ENCODE measurements at regions not wholly inside any gene's neighbourhood (a gene's known extent, or its start where the extent isn't known, plus 50 kb on each side); places are given as distances from the start of the nearest gene placed in this dataset.

DNA sequence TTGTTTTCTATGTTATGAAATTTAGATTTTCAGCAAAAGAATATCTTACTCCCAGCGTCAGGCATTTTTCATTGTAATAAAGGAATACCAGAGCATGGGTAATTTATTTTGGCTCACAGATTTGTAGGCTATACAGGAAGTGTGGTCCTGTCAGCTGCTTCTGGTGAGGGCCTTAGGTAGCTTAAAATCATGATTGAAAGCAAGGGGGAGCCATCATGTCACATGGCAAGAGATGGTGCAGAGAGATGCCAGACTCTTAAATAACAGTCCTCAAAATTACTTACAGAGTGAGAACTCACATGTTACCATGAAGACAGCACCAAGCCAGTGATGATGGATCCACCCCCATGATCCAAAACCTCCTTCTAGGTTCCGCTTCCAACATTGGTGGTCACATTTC lies 825.0 kb upstream of the CHORDC1 start:
- Histone ChIP-seq H3K27me3 (no peaks in the 10 kb centered on the region), H3K4me1 (no peaks in the 10 kb centered on the region), H3K9me3 (no peaks in the 10 kb centered on the region), H3K36me3 (no peaks in the 10 kb centered on the region), H3K4me3 (no peak overlapping the region), H3K27ac (no peak overlapping the region)
- no peak for TF ChIP-seq POLR2A (IDR thresholded peaks at IDR 0.05)
- no peak for TF ChIP-seq EP300 (IDR thresholded peaks at IDR 0.05)
- 94 to 100% methylated on average over 1 to 2 of the region's 2 CpGs for WGBS, 2 donors (ENCODE audit: low coverage in 1 of 2)
- ATAC-seq = no peak

- Histone ChIP-seq H3K4me3 (no peak overlapping the region), H3K27me3 (no peaks in the 10 kb centered on the region), H3K4me1 (no peaks in the 10 kb centered on the region), H3K36me3 (no peaks in the 10 kb centered on the region), H3K27ac (no peak overlapping the region), H3K9me3 (no peaks in the 10 kb centered on the region)
- WGBS, 2 donors (ENCODE audit: low coverage in 1 of 2) = 74 to 77% methylated on average over 4 to 6 of the region's 6 CpGs
- no peak for ATAC-seq
- TF ChIP-seq POLR2A (IDR thresholded peaks at IDR 0.05) (no peak), POLR2AphosphoS5 (IDR thresholded peaks at IDR 0.05) (no peak), EP300 (IDR thresholded peaks at IDR 0.05) (no peak), CTCF (IDR thresholded peaks at IDR 0.05) (no peak)
Observed at GRCh38 chr11:91046261-91046660, 823.4 kb upstream of the CHORDC1 start.

DNA sequence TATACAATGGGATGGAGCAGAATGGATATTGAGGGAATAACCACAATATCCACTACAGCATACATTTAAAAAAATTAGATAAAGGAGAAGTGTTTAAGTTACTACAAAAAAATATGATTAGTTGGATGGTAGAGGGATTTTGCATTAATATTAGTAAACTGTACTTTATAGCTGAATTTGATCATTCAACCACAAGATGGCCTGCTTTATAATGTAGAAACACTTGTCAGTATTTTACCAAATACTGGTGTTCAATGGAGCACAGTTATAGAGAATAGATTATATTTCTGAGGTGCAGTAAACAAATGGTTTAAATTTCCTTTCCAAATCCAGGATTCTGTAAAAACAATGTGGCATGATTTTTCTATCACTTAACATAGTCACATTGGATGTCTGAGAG lies 818.8 kb upstream of the CHORDC1 start:
- no peaks in the 10 kb centered on the region for H3K27me3 ChIP-seq
- H3K9me3 ChIP-seq = no peaks in the 10 kb centered on the region
- no peaks in the 10 kb centered on the region for H3K4me1 ChIP-seq
- TF ChIP-seq CTCF (IDR thresholded peaks at IDR 0.05) = peak in 1 of 4 experiments; percentile 14
- TF ChIP-seq POLR2A (IDR thresholded peaks at IDR 0.05) = no peak
- TF ChIP-seq EP300 (IDR thresholded peaks at IDR 0.05) = no peak
- no peak for ATAC-seq
- no peak overlapping the region for H3K4me3 ChIP-seq
- no peak overlapping the region for H3K27ac ChIP-seq
- no peaks in the 10 kb centered on the region for H3K36me3 ChIP-seq

- no peaks in the 10 kb centered on the region for H3K4me1 ChIP-seq
- no peaks in the 10 kb centered on the region for H3K36me3 ChIP-seq
- H3K4me3 ChIP-seq = no peak overlapping the region
- WGBS, 2 donors (ENCODE audit: low coverage in 1 of 2) = 45 to 47% methylated on average over 2 of the region's 2 CpGs
- no peak for ATAC-seq
- no peak for TF ChIP-seq POLR2A (IDR thresholded peaks at IDR 0.05)
- no peak for TF ChIP-seq POLR2AphosphoS5 (IDR thresholded peaks at IDR 0.05)
- TF ChIP-seq EP300 (IDR thresholded peaks at IDR 0.05) = no peak
- no peak for TF ChIP-seq CTCF (IDR thresholded peaks at IDR 0.05)
- no peaks in the 10 kb centered on the region for H3K27me3 ChIP-seq
- no peak overlapping the region for H3K27ac ChIP-seq
- no peaks in the 10 kb centered on the region for H3K9me3 ChIP-seq
Observed at GRCh38 chr11:91023731-91024130, 800.9 kb upstream of the CHORDC1 start.

DNA sequence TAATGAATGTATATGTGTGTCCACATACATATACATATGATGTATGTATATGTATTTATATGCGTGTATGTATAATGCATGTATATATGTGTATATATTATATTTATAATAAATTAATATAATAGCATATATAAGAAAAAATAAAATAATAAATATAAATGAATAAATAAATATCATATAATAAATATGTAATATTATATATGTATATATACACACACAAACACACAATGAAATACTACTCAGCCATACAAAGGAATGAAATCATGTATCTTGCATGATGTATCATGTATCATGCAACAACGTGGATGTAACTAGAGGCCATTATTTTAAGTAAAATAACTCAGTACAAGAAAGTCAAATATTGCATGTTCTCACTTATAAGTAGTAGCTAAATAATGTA lies 788.7 kb upstream of the CHORDC1 start:
- ATAC-seq = no peak
- Histone ChIP-seq H3K27me3 (no peaks in the 10 kb centered on the region), H3K9me3 (no peaks in the 10 kb centered on the region), H3K27ac (no peak overlapping the region), H3K4me3 (no peak overlapping the region), H3K36me3 (no peaks in the 10 kb centered on the region), H3K4me1 (no peaks in the 10 kb centered on the region)
- TF ChIP-seq POLR2AphosphoS5 (IDR thresholded peaks at IDR 0.05) (no peak), POLR2A (IDR thresholded peaks at IDR 0.05) (no peak), CTCF (IDR thresholded peaks at IDR 0.05) (no peak), EP300 (IDR thresholded peaks at IDR 0.05) (no peak)
- WGBS, 2 donors (ENCODE audit: low coverage in 1 of 2) = 86 to 96% methylated on average over 2 of the region's 2 CpGs

DNA sequence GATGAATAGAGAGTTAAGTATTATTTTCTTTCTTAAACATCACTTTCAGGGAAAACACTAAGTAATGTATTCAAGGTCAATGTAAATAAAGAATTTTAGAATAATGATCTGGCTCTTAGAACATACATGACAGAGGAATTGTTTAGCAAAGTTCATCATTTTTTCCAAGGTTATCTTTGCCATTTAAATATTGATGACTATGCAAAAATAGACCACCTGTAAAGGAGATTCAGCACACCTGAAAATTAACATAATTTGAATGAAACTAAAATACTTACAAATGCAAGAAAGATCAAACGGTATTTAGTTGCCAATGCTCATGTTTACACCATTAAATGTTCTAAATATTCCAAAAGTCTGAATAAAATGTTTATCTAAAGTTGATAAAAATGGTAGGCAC lies 782.6 kb upstream of the CHORDC1 start:
- no peak for ATAC-seq
- WGBS, 2 donors (ENCODE audit: low coverage in 1 of 2) = 67 to 77% methylated on average over 1 of the region's 1 CpG
- Histone ChIP-seq H3K27ac (no peak overlapping the region), H3K36me3 (no peaks in the 10 kb centered on the region), H3K4me1 (no peaks in the 10 kb centered on the region), H3K9me3 (no peaks in the 10 kb centered on the region), H3K27me3 (no peaks in the 10 kb centered on the region), H3K4me3 (no peak overlapping the region)
- TF ChIP-seq EP300 (IDR thresholded peaks at IDR 0.05) (no peak), POLR2AphosphoS5 (IDR thresholded peaks at IDR 0.05) (no peak), POLR2A (IDR thresholded peaks at IDR 0.05) (no peak), CTCF (IDR thresholded peaks at IDR 0.05) (no peak)
